T-helper 17 cell (primary cell): ENCODE measurements at regions not wholly inside any gene's neighbourhood (a gene's known extent, or its start where the extent isn't known, plus 50 kb on each side); places are given as distances from the start of the nearest gene placed in this dataset.

Source experiments
- ATAC-seq: fragments of 150-1000 bp; cut with Tn5 transposase; 2 replicates; pipeline ENCODE4 v1.10.0; 2021; ENCODE audit warnings: mild to moderate bottlenecking, moderate library complexity
- DNase-seq, 3 donors: peaks; one replicate each; pipeline versions ENCODE4 v3.0.0 to v3.0.0-alpha.2; 2020 to 2021
- H3K9me3 ChIP-seq: one replicate; pipeline ENCODE4 v1.7.0; 2013; ENCODE audit warnings: low read length, mild to moderate bottlenecking; ENCODE audit not compliant: control insufficient read depth, poor library complexity, severe bottlenecking
- H3K27ac Mint-ChIP-seq: one replicate; pipeline ENCODE4 v1.8.0; 2022; ENCODE audit warnings: mild to moderate bottlenecking, moderate library complexity, mixed read lengths
- H3K27me3 Mint-ChIP-seq: one replicate; pipeline ENCODE4 v1.8.0; 2022; ENCODE audit warnings: mixed read lengths
- H3K36me3 Mint-ChIP-seq: one replicate; pipeline ENCODE4 v1.8.0; 2022; ENCODE audit warnings: low read depth, mixed read lengths
- H3K4me1 Mint-ChIP-seq: one replicate; pipeline ENCODE4 v1.8.0; 2022; ENCODE audit warnings: mild to moderate bottlenecking, mixed read lengths
- H3K4me3 Mint-ChIP-seq: one replicate; pipeline ENCODE4 v1.8.0; 2022; ENCODE audit warnings: mild to moderate bottlenecking, moderate library complexity, mixed read lengths

GRCh38 chr3:102866845-102867244, 432.0 kb downstream of the ZPLD1 start:
- no peak for ATAC-seq
- no peaks in the 10 kb centered on the region for H3K27me3 Mint-ChIP-seq
- H3K4me3 Mint-ChIP-seq, result no peak overlapping the region
- no peaks in the 10 kb centered on the region for H3K4me1 Mint-ChIP-seq
- no peak overlapping the region for H3K27ac Mint-ChIP-seq
- H3K36me3 Mint-ChIP-seq, result no peaks in the 10 kb centered on the region
- DNase-seq, result no peak
- H3K9me3 ChIP-seq, result no peaks in the 10 kb centered on the region

- ATAC-seq, result no peak
- no peaks in the 10 kb centered on the region for H3K9me3 ChIP-seq
- no peak overlapping the region for H3K4me3 Mint-ChIP-seq
- no peaks in the 10 kb centered on the region for H3K4me1 Mint-ChIP-seq
- H3K27ac Mint-ChIP-seq, result no peak overlapping the region
- DNase-seq, result no peak
- H3K36me3 Mint-ChIP-seq, result no peaks in the 10 kb centered on the region
- H3K27me3 Mint-ChIP-seq, result no peaks in the 10 kb centered on the region
These were observed 448.7 kb downstream of the ZPLD1 start for GRCh38 chr3:102883515-102883914.

GRCh38 chr3:102885289-102885688, 450.5 kb downstream of the ZPLD1 start:
- no peaks in the 10 kb centered on the region for H3K36me3 Mint-ChIP-seq

GRCh38 chr3:102887431-102887830, 452.6 kb downstream of the ZPLD1 start:
- Mint-ChIP-seq H3K36me3 (no peaks in the 10 kb centered on the region), H3K4me3 (no peak overlapping the region), H3K27ac (no peak overlapping the region), H3K27me3 (no peaks in the 10 kb centered on the region), H3K4me1 (no peaks in the 10 kb centered on the region)
- no peak for DNase-seq
- H3K9me3 ChIP-seq, result no peaks in the 10 kb centered on the region
- ATAC-seq, result no peak

More at GRCh38 chr3:102885289-102885688, 450.5 kb downstream of the ZPLD1 start:
- Mint-ChIP-seq H3K4me1 (no peaks in the 10 kb centered on the region), H3K27me3 (no peaks in the 10 kb centered on the region), H3K27ac (no peak overlapping the region), H3K4me3 (no peak overlapping the region)
- no peaks in the 10 kb centered on the region for H3K9me3 ChIP-seq
- ATAC-seq (no peak), DNase-seq (no peak)

GRCh38 chr3:102896851-102897621, 462.2 kb downstream of the ZPLD1 start:
- H3K9me3 ChIP-seq, result no peaks in the 10 kb centered on the region
- no peak overlapping the region for H3K27ac Mint-ChIP-seq
- H3K4me3 Mint-ChIP-seq, result no peak overlapping the region
- DNase-seq (no peak), ATAC-seq (no peak)
- H3K4me1 Mint-ChIP-seq, result no peaks in the 10 kb centered on the region
- no peaks in the 10 kb centered on the region for H3K36me3 Mint-ChIP-seq
- H3K27me3 Mint-ChIP-seq, result no peaks in the 10 kb centered on the region

- H3K27ac Mint-ChIP-seq, result no peak overlapping the region
- ATAC-seq (no peak), DNase-seq (no peak)
- no peak overlapping the region for H3K4me3 Mint-ChIP-seq
- no peaks in the 10 kb centered on the region for H3K36me3 Mint-ChIP-seq
- no peaks in the 10 kb centered on the region for H3K27me3 Mint-ChIP-seq
- no peaks in the 10 kb centered on the region for H3K4me1 Mint-ChIP-seq
- H3K9me3 ChIP-seq, result no peaks in the 10 kb centered on the region
These were observed 469.8 kb downstream of the ZPLD1 start for GRCh38 chr3:102904629-102905028.

GRCh38 chr3:102905811-102906210, 471.0 kb downstream of the ZPLD1 start:
- ATAC-seq, result no peak
- H3K4me3 Mint-ChIP-seq, result no peak overlapping the region
- no peaks in the 10 kb centered on the region for H3K9me3 ChIP-seq
- DNase-seq, result no peak
- no peaks in the 10 kb centered on the region for H3K4me1 Mint-ChIP-seq
- H3K36me3 Mint-ChIP-seq, result no peaks in the 10 kb centered on the region
- H3K27ac Mint-ChIP-seq, result no peak overlapping the region
- H3K27me3 Mint-ChIP-seq, result no peaks in the 10 kb centered on the region

- ATAC-seq, result no peak
- DNase-seq, result no peak
- no peaks in the 10 kb centered on the region for H3K4me1 Mint-ChIP-seq
- no peaks in the 10 kb centered on the region for H3K36me3 Mint-ChIP-seq
- no peaks in the 10 kb centered on the region for H3K27me3 Mint-ChIP-seq
- no peak overlapping the region for H3K27ac Mint-ChIP-seq
- no peaks in the 10 kb centered on the region for H3K9me3 ChIP-seq
- H3K4me3 Mint-ChIP-seq, result no peak overlapping the region
These were observed 472.0 kb downstream of the ZPLD1 start for GRCh38 chr3:102906818-102907217.

GRCh38 chr3:102909904-102910303, 475.1 kb downstream of the ZPLD1 start:
- Mint-ChIP-seq H3K27ac (no peak overlapping the region), H3K4me3 (no peak overlapping the region), H3K4me1 (no peaks in the 10 kb centered on the region), H3K36me3 (no peaks in the 10 kb centered on the region), H3K27me3 (no peaks in the 10 kb centered on the region)
- DNase-seq (no peak), ATAC-seq (no peak)
- no peaks in the 10 kb centered on the region for H3K9me3 ChIP-seq

- H3K27ac Mint-ChIP-seq, result no peak overlapping the region
- H3K4me3 Mint-ChIP-seq, result no peak overlapping the region
These were observed 481.7 kb downstream of the ZPLD1 start for GRCh38 chr3:102916532-102916931.

GRCh38 chr3:102926618-102927017, 491.8 kb downstream of the ZPLD1 start:
- Mint-ChIP-seq H3K27me3 (no peaks in the 10 kb centered on the region), H3K27ac (no peak overlapping the region), H3K4me3 (no peak overlapping the region), H3K36me3 (no peaks in the 10 kb centered on the region), H3K4me1 (no peaks in the 10 kb centered on the region)
- DNase-seq (no peak), ATAC-seq (no peak)
- H3K9me3 ChIP-seq, result no peaks in the 10 kb centered on the region

More at GRCh38 chr3:102916532-102916931, 481.7 kb downstream of the ZPLD1 start:
- Mint-ChIP-seq H3K4me1 (no peaks in the 10 kb centered on the region), H3K36me3 (no peaks in the 10 kb centered on the region), H3K27me3 (no peaks in the 10 kb centered on the region)
- H3K9me3 ChIP-seq, result no peaks in the 10 kb centered on the region
- ATAC-seq, result no peak
- no peak for DNase-seq

GRCh38 chr3:102933377-102933776, 498.6 kb downstream of the ZPLD1 start:
- H3K4me1 Mint-ChIP-seq, result no peaks in the 10 kb centered on the region
- no peak overlapping the region for H3K27ac Mint-ChIP-seq
- no peaks in the 10 kb centered on the region for H3K36me3 Mint-ChIP-seq
- H3K27me3 Mint-ChIP-seq, result no peaks in the 10 kb centered on the region
- H3K9me3 ChIP-seq, result no peaks in the 10 kb centered on the region
- H3K4me3 Mint-ChIP-seq, result no peak overlapping the region
- DNase-seq (no peak), ATAC-seq (no peak)

- no peak overlapping the region for H3K4me3 Mint-ChIP-seq
- DNase-seq, result no peak
- ATAC-seq, result no peak
- no peaks in the 10 kb centered on the region for H3K4me1 Mint-ChIP-seq
- no peaks in the 10 kb centered on the region for H3K9me3 ChIP-seq
- H3K27me3 Mint-ChIP-seq, result no peaks in the 10 kb centered on the region
- no peaks in the 10 kb centered on the region for H3K36me3 Mint-ChIP-seq
- H3K27ac Mint-ChIP-seq, result no peak overlapping the region
These were observed 501.8 kb downstream of the ZPLD1 start for GRCh38 chr3:102936511-102937045.

GRCh38 chr3:102941786-102942185, 507.0 kb downstream of the ZPLD1 start:
- no peak overlapping the region for H3K4me3 Mint-ChIP-seq
- no peaks in the 10 kb centered on the region for H3K36me3 Mint-ChIP-seq
- no peak overlapping the region for H3K27ac Mint-ChIP-seq
- H3K27me3 Mint-ChIP-seq, result no peaks in the 10 kb centered on the region
- no peaks in the 10 kb centered on the region for H3K4me1 Mint-ChIP-seq
- H3K9me3 ChIP-seq, result no peaks in the 10 kb centered on the region
- no peak for ATAC-seq
- DNase-seq, result no peak
